ENCODE measurements at regions not wholly inside any gene's neighbourhood (a gene's known extent, or its start where the extent isn't known, plus 50 kb on each side); places are given as distances from the start of the nearest gene placed in this dataset.

DNA sequence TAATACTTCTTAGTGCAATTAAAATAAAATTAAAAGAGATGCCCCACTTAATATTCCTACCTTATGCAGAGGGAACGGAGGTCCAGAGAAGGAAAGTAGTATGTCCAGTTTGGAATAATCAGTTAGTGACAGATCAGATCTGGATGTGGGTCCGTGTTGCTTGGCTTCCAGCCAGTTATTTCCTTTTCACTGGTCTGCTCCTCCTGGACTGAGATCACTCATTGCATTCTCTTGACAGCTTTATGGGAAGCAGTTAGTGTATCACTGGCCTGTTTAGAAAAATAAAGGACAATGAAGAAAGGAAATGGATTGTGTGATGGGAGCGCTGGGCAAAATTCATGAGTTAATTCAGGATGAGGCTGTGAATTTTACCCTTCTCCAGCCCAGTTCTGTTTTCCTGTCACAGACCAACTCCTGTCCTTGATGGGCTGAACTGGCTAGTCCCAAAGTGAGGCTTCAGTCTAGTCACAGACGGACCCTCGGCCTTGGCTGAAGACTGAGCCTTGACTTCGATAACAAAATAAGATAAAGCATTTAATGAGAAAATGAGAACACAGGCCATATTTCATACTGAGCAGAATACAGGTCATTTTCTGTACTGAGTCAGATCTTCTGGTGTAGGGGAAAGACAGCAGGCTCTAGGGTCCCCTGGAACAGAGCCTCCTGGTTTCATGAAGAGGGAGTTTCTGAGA lies 85.2 kb upstream of the TRABD2B start:
- no peak overlapping the region for H3K4me3 ChIP-seq (ENCODE audit: low read length in 2 of 2)
- Mint-ChIP-seq H3K4me3 (no peak overlapping the region), H3K36me3 (no peaks in the 10 kb centered on the region), H3K9me3 (peaks cover 0 to 2% (median 0%) of the 10 kb centered on the region in 8 donors), H3K27me3 (peaks cover 2 to 11% of the 10 kb centered on the region in 2 donors), H3K4me1 (no peaks in the 10 kb centered on the region), H3K27ac (no peak overlapping the region)
- no peaks in the 10 kb centered on the region for H3K36me3 ChIP-seq (ENCODE audit: insufficient read depth, low read length)
- ChIA-PET CTCF (ENCODE audit: partially characterized antibody) (interaction anchor here (1.0 to 2.0 kb wide), 2 partner anchors 11 kb away, joined by 3 to 9 read pairs; no protein-coding TSS in a partner anchor), POLR2A (ENCODE audit: partially characterized antibody) (no interaction called here)
- H3K27ac ChIP-seq (ENCODE audit: low read depth, low read length) = no peak overlapping the region
- intact Hi-C loops (cut with micrococcal nuclease) = no loop called here
- no peak for DNase-seq
- no peaks in the 10 kb centered on the region for H3K27me3 ChIP-seq (ENCODE audit: insufficient read depth, low read length)
- H3K9me3 ChIP-seq (ENCODE audit: control insufficient read depth in 1 of 2, low read length in 2 of 2) = no peaks in the 10 kb centered on the region
- no peaks in the 10 kb centered on the region for H3K4me1 ChIP-seq (ENCODE audit: insufficient read depth, low read length)

- no peaks in the 10 kb centered on the region for H3K4me1 Mint-ChIP-seq
Measured at GRCh38 chr1:48080331-48081255, 83.4 kb upstream of the TRABD2B start.

GRCh38 chr1:48079096-48079495 lies 81.9 kb upstream of the TRABD2B start:
- POLR2A ChIA-PET (ENCODE audit: partially characterized antibody) = no interaction called here
- no peaks in the 10 kb centered on the region for H3K27me3 ChIP-seq (ENCODE audit: insufficient read depth, low read length)
- no peaks in the 10 kb centered on the region for H3K36me3 ChIP-seq (ENCODE audit: insufficient read depth, low read length)
- H3K4me1 Mint-ChIP-seq = no peaks in the 10 kb centered on the region
- no peaks in the 10 kb centered on the region for H3K4me1 ChIP-seq (ENCODE audit: insufficient read depth, low read length)
- no peaks in the 10 kb centered on the region for H3K9me3 ChIP-seq (ENCODE audit: control insufficient read depth in 1 of 2, low read length in 2 of 2)
- peaks cover 0 to 2% (median 0%) of the 10 kb centered on the region in 8 donors for H3K9me3 Mint-ChIP-seq
- H3K4me3 ChIP-seq (ENCODE audit: low read length in 2 of 2) = no peak overlapping the region
- no peak for DNase-seq
- no peak overlapping the region for H3K27ac ChIP-seq (ENCODE audit: low read depth, low read length)
- intact Hi-C loops (cut with micrococcal nuclease) = no loop called here
- no peaks in the 10 kb centered on the region for H3K36me3 Mint-ChIP-seq
- no peak overlapping the region for H3K4me3 Mint-ChIP-seq
- CTCF ChIA-PET (ENCODE audit: partially characterized antibody) = no interaction called here
- H3K27ac Mint-ChIP-seq = no peak overlapping the region
- peaks cover 7 to 12% of the 10 kb centered on the region in 2 donors for H3K27me3 Mint-ChIP-seq

More at GRCh38 chr1:48080331-48081255, 83.4 kb upstream of the TRABD2B start:
- intact Hi-C loops (cut with micrococcal nuclease) = no loop called here
- ChIA-PET CTCF (ENCODE audit: partially characterized antibody) (interaction anchor here (2.0 kb wide), 1 partner anchor 13 kb away, joined by 9 read pairs; no protein-coding TSS in a partner anchor), POLR2A (ENCODE audit: partially characterized antibody) (no interaction called here)
- Mint-ChIP-seq H3K36me3 (no peaks in the 10 kb centered on the region), H3K27ac (no peak overlapping the region), H3K27me3 (peaks cover 2 to 11% of the 10 kb centered on the region in 2 donors), H3K4me3 (no peak overlapping the region), H3K9me3 (peaks cover 0 to 2% (median 0%) of the 10 kb centered on the region in 8 donors)
- Histone ChIP-seq H3K36me3 (ENCODE audit: insufficient read depth, low read length) (no peaks in the 10 kb centered on the region), H3K27ac (ENCODE audit: low read depth, low read length) (no peak overlapping the region), H3K4me1 (ENCODE audit: insufficient read depth, low read length) (no peaks in the 10 kb centered on the region), H3K27me3 (ENCODE audit: insufficient read depth, low read length) (no peaks in the 10 kb centered on the region), H3K4me3 (ENCODE audit: low read length in 2 of 2) (no peak overlapping the region), H3K9me3 (ENCODE audit: control insufficient read depth in 1 of 2, low read length in 2 of 2) (no peaks in the 10 kb centered on the region)
- DNase-seq = no peak

DNA sequence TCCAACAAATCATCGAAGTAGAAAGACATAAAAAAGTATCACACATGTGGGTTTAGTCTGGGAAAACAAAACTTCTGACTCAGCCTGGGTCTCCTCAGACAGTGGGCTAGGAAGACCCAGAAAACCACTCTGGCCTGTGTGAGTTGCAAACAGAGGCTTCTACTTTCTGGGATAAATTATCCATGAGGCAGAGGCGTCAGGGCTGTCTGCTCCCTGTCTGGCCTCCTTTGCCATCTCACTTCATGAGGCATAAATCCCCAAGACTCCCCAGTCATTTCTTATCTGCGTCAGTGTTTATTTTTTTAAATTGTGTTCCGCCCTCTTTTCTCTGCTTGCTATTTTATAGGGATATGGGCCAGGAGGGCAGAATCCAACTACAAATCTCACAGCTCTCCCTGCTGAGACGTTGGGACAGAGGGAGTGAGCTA lies 80.6 kb upstream of the TRABD2B start:
- peaks cover 0 to 2% (median 0%) of the 10 kb centered on the region in 8 donors for H3K9me3 Mint-ChIP-seq
- Histone ChIP-seq H3K9me3 (ENCODE audit: control insufficient read depth in 1 of 2, low read length in 2 of 2) (no peaks in the 10 kb centered on the region), H3K36me3 (ENCODE audit: insufficient read depth, low read length) (no peaks in the 10 kb centered on the region), H3K27ac (ENCODE audit: low read depth, low read length) (no peak overlapping the region), H3K4me1 (ENCODE audit: insufficient read depth, low read length) (no peaks in the 10 kb centered on the region), H3K4me3 (ENCODE audit: low read length in 2 of 2) (no peak overlapping the region), H3K27me3 (ENCODE audit: insufficient read depth, low read length) (no peaks in the 10 kb centered on the region)
- H3K27ac Mint-ChIP-seq = no peak overlapping the region
- H3K36me3 Mint-ChIP-seq = no peaks in the 10 kb centered on the region
- no peak overlapping the region for H3K4me3 Mint-ChIP-seq
- peaks cover 9 to 12% of the 10 kb centered on the region in 2 donors for H3K27me3 Mint-ChIP-seq
- no peak for DNase-seq
- intact Hi-C loops (cut with micrococcal nuclease) = no loop called here
- ChIA-PET CTCF (ENCODE audit: partially characterized antibody) (interaction anchor here (0.9 kb wide), 1 partner anchor 16 kb away, joined by 3 read pairs; no protein-coding TSS in a partner anchor), POLR2A (ENCODE audit: partially characterized antibody) (no interaction called here)
- H3K4me1 Mint-ChIP-seq = no peaks in the 10 kb centered on the region

- no peaks in the 10 kb centered on the region for H3K4me1 ChIP-seq (ENCODE audit: insufficient read depth, low read length)
- Mint-ChIP-seq H3K9me3 (peaks cover 0 to 3% (median 0%) of the 10 kb centered on the region in 8 donors), H3K36me3 (no peaks in the 10 kb centered on the region), H3K27me3 (peaks cover 9 to 13% of the 10 kb centered on the region in 2 donors), H3K27ac (no peak overlapping the region), H3K4me1 (no peaks in the 10 kb centered on the region), H3K4me3 (no peak overlapping the region)
- H3K36me3 ChIP-seq (ENCODE audit: insufficient read depth, low read length) = no peaks in the 10 kb centered on the region
- DNase-seq = no peak
- H3K4me3 ChIP-seq (ENCODE audit: low read length in 2 of 2) = no peak overlapping the region
- no peaks in the 10 kb centered on the region for H3K27me3 ChIP-seq (ENCODE audit: insufficient read depth, low read length)
- ChIA-PET CTCF (ENCODE audit: partially characterized antibody) (no interaction called here), POLR2A (ENCODE audit: partially characterized antibody) (no interaction called here)
- no peak overlapping the region for H3K27ac ChIP-seq (ENCODE audit: low read depth, low read length)
- H3K9me3 ChIP-seq (ENCODE audit: control insufficient read depth in 1 of 2, low read length in 2 of 2) = no peaks in the 10 kb centered on the region
- intact Hi-C loops (cut with micrococcal nuclease) = no loop called here
Measured at GRCh38 chr1:48076017-48076416, 78.8 kb upstream of the TRABD2B start.

GRCh38 chr1:48073798-48074530 lies 76.8 kb upstream of the TRABD2B start:
- no peaks in the 10 kb centered on the region for H3K4me1 ChIP-seq (ENCODE audit: insufficient read depth, low read length)
- DNase-seq = no peak
- no peaks in the 10 kb centered on the region for H3K4me1 Mint-ChIP-seq
- H3K27me3 Mint-ChIP-seq = peaks cover 8 to 11% of the 10 kb centered on the region in 2 donors
- intact Hi-C loops (cut with micrococcal nuclease) = no loop called here
- no peaks in the 10 kb centered on the region for H3K36me3 Mint-ChIP-seq
- H3K27me3 ChIP-seq (ENCODE audit: insufficient read depth, low read length) = no peaks in the 10 kb centered on the region
- H3K27ac ChIP-seq (ENCODE audit: low read depth, low read length) = no peak overlapping the region
- peaks cover 0 to 3% (median 0%) of the 10 kb centered on the region in 8 donors for H3K9me3 Mint-ChIP-seq
- H3K9me3 ChIP-seq (ENCODE audit: control insufficient read depth in 1 of 2, low read length in 2 of 2) = no peaks in the 10 kb centered on the region
- H3K36me3 ChIP-seq (ENCODE audit: insufficient read depth, low read length) = no peaks in the 10 kb centered on the region
- ChIA-PET CTCF (ENCODE audit: partially characterized antibody) (no interaction called here), POLR2A (ENCODE audit: partially characterized antibody) (no interaction called here)
- H3K4me3 ChIP-seq (ENCODE audit: low read length in 2 of 2) = no peak overlapping the region
- no peak overlapping the region for H3K4me3 Mint-ChIP-seq
- no peak overlapping the region for H3K27ac Mint-ChIP-seq

GRCh38 chr1:48071513-48071912 lies 74.3 kb upstream of the TRABD2B start:
- Mint-ChIP-seq H3K27ac (no peak overlapping the region), H3K9me3 (peaks cover 0 to 3% (median 0%) of the 10 kb centered on the region in 8 donors), H3K36me3 (no peaks in the 10 kb centered on the region), H3K4me1 (no peaks in the 10 kb centered on the region), H3K27me3 (peaks cover 8 to 9% of the 10 kb centered on the region in 2 donors), H3K4me3 (no peak overlapping the region)
- CTCF ChIA-PET (ENCODE audit: partially characterized antibody) = no interaction called here
- POLR2A ChIA-PET (ENCODE audit: partially characterized antibody) = no interaction called here
- no peak overlapping the region for H3K27ac ChIP-seq (ENCODE audit: low read depth, low read length)
- intact Hi-C loops (cut with micrococcal nuclease) = no loop called here
- no peaks in the 10 kb centered on the region for H3K36me3 ChIP-seq (ENCODE audit: insufficient read depth, low read length)
- H3K4me3 ChIP-seq (ENCODE audit: low read length in 2 of 2) = no peak overlapping the region
- H3K9me3 ChIP-seq (ENCODE audit: control insufficient read depth in 1 of 2, low read length in 2 of 2) = no peaks in the 10 kb centered on the region
- H3K27me3 ChIP-seq (ENCODE audit: insufficient read depth, low read length) = no peaks in the 10 kb centered on the region
- DNase-seq = no peak
- no peaks in the 10 kb centered on the region for H3K4me1 ChIP-seq (ENCODE audit: insufficient read depth, low read length)

All from CD4-positive, alpha-beta memory T cell (primary cell).